Thyroid gland (tissue), 4 donors: ENCODE measurements at regions not wholly inside any gene's neighbourhood (a gene's known extent, or its start where the extent isn't known, plus 50 kb on each side); places are given as distances from the start of the nearest gene placed in this dataset.

Experiments used
- DNase-seq, 2 donors: peaks; one replicate each; pipeline ENCODE4 v3.0.0-alpha.2; 2019
- H3K27ac ChIP-seq, 3 donors: fragments of 200-600 bp; sonication (generic); 1 replicate in 2 of 3; 2 replicates in 1 of 3; pipeline ENCODE4 v1.5.1; 2016 to 2019; ENCODE audit warnings: mild to moderate bottlenecking in 1 of 3, moderate library complexity in 1 of 3
- H3K27me3 ChIP-seq: fragments of 200-600 bp; sonication (generic); one replicate; pipeline ENCODE4 v1.5.1; 2019
- H3K36me3 ChIP-seq, 2 donors: fragments of 200-600 bp; sonication (generic); one replicate each; pipeline ENCODE4 v1.5.1; 2016 to 2019
- H3K4me1 ChIP-seq, 2 donors: fragments of 200-600 bp; sonication (generic); one replicate each; pipeline ENCODE4 v1.5.1; 2017 to 2019
- H3K4me3 ChIP-seq, 3 donors: fragments of 200-600 bp; sonication (generic); replicated peaks in 1 of 3; 1 replicate in 2 of 3; 2 replicates in 1 of 3; pipeline ENCODE4 v1.5.1; 2016; ENCODE audit warnings: mild to moderate bottlenecking in 1 of 3
- H3K9me3 ChIP-seq: fragments of 200-600 bp; sonication (generic); one replicate; pipeline ENCODE4 v1.5.1; 2017
- CTCF ChIP-seq, 6 experiments: fragments of 200-600 bp in 3 of 6; fragments of 450-650 bp in 3 of 6; sonication (generic) in 3 of 6; IDR thresholded peaks; one replicate each; pipeline ENCODE4 v1.5.1; 2016 to 2019; ENCODE audit warnings: antibody characterized with exemption in 6 of 6, mild to moderate bottlenecking in 2 of 6, inconsistent platforms in 1 of 6, moderate library complexity in 1 of 6
- POLR2A ChIP-seq, 2 donors: fragments of 450-650 bp; IDR thresholded peaks; one replicate each; pipeline ENCODE4 v1.6.1; 2017; ENCODE audit warnings: antibody characterized with exemption in 2 of 2, mild to moderate bottlenecking in 2 of 2, moderate library complexity in 1 of 2
- WGBS, 2 donors: methylation state at CpG; one replicate each; pipeline ENCODE4 v1.1.5; 2017; 5-methylcytosine and 5-hydroxymethylcytosine counted together
- intact Hi-C: fragments of 100-400 bp; cut with DNase I; formaldehyde crosslinking; loops from one replicate; pipeline ENCODE4 v1.15.1; 2023

- no peak overlapping the region for H3K4me3 ChIP-seq
- no peaks in the 10 kb centered on the region for H3K4me1 ChIP-seq
- no peaks in the 10 kb centered on the region for H3K27me3 ChIP-seq
- H3K27ac ChIP-seq, result no peak overlapping the region
- no peaks in the 10 kb centered on the region for H3K9me3 ChIP-seq
- DNase-seq, result no peak
- TF ChIP-seq POLR2A (IDR thresholded peaks at IDR 0.05) (no peak), CTCF (IDR thresholded peaks at IDR 0.05) (no peak)
- intact Hi-C loops, result no loop called here
- no peaks in the 10 kb centered on the region for H3K36me3 ChIP-seq
Observed at GRCh38 chr3:151989621-151990020, 116.2 kb downstream of the SUCNR1 start.

DNA sequence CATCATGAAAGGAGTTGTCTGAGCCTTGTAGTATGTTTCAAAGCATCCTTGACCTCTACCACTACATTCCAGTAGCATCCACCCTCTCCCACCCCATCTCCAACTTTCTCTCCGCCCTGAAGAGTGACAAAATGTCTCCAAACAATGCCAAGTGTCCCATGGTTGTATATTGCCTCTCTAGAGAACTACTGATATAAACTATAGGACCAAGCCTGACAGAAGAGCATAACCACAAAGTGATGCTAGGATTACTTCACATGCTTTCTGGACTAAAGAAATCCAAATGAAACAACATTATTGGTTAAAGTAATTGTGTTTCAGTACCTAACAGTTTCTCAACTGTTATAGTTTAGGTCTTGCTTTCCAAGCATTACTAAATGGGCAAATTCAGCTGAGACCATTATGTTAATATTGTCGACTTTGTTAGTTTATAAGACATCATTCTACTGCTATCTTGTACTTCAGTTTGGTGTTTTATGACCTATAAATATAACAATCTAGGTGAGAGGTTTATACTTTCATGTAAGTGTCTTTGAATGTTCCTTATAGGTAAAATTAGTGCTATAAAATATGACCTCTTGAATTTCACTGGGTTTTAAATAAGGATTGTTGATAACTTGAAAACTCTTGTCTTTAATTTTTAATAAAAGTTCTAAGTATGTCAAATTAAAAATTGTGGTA is 117.4 kb downstream of the SUCNR1 start:
- Histone ChIP-seq H3K27me3 (no peaks in the 10 kb centered on the region), H3K4me3 (no peak overlapping the region), H3K36me3 (no peaks in the 10 kb centered on the region), H3K9me3 (no peaks in the 10 kb centered on the region), H3K4me1 (no peaks in the 10 kb centered on the region), H3K27ac (no peak overlapping the region)
- intact Hi-C loops, result no loop called here
- no peak for TF ChIP-seq POLR2A (IDR thresholded peaks at IDR 0.05)
- no peak for TF ChIP-seq CTCF (IDR thresholded peaks at IDR 0.05)
- 56 to 66% methylated on average over 2 of the region's 2 CpGs for whole genome bisulfite sequencing, 2 donors
- no peak for DNase-seq

GRCh38 chr3:151992326-151993041 is 119.0 kb downstream of the SUCNR1 start:
- Histone ChIP-seq H3K4me1 (no peaks in the 10 kb centered on the region), H3K36me3 (no peaks in the 10 kb centered on the region), H3K27me3 (no peaks in the 10 kb centered on the region), H3K9me3 (no peaks in the 10 kb centered on the region), H3K4me3 (no peak overlapping the region), H3K27ac (no peak overlapping the region)
- no peak for DNase-seq
- intact Hi-C loops, result no loop called here
- WGBS, 2 donors, result 88 to 90% methylated on average over 4 of the region's 4 CpGs
- TF ChIP-seq CTCF (IDR thresholded peaks at IDR 0.05) (no peak), POLR2A (IDR thresholded peaks at IDR 0.05) (no peak)

DNA sequence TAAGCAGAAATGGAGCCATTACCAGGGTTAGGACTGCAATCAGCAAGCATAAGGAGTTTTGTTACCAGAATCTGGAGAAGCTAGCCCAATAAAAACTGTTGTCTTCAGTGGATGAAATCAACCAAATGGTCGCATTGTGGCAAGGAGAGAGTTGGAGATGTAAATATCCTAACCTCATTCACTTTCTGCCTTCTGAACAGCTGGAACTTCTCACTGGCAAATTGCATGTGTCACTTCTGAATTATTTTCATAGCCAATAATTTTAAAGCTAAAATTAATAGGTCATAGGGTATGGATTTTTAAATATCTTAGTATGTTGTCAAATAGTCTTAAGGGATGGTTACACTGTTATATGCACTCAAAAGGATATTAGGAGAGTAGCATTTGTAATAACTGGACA is 121.6 kb downstream of the SUCNR1 start:
- WGBS, 2 donors, result 88 to 100% methylated on average over 1 of the region's 1 CpG
- no peaks in the 10 kb centered on the region for H3K27me3 ChIP-seq
- no peak for TF ChIP-seq CTCF (IDR thresholded peaks at IDR 0.05)
- TF ChIP-seq POLR2A (IDR thresholded peaks at IDR 0.05), result no peak
- H3K27ac ChIP-seq, result no peak overlapping the region
- intact Hi-C loops, result no loop called here
- no peaks in the 10 kb centered on the region for H3K4me1 ChIP-seq
- no peak for DNase-seq
- H3K36me3 ChIP-seq, result no peaks in the 10 kb centered on the region
- H3K9me3 ChIP-seq, result no peaks in the 10 kb centered on the region
- no peak overlapping the region for H3K4me3 ChIP-seq

DNA sequence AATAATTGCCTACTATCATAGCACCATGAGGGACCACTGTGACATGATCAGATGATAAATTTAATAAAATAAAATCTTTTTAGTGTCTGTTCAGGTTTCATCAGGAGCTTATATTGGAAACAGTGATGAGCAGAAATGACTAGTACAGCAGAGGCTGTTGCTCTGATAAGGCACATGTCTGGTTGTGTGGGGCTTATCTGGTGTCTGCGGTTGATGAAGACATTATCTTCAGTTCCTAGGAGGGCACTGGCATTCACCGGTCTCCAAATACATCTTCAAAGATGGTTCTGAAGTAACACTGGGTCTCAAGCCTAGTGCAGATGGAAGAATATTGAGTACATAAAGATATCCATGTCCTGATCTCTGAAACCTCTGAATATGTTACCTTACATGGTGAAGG is 125.3 kb downstream of the SUCNR1 start:
- H3K27me3 ChIP-seq, result no peaks in the 10 kb centered on the region
- intact Hi-C loops, result no loop called here
- no peaks in the 10 kb centered on the region for H3K4me1 ChIP-seq
- no peaks in the 10 kb centered on the region for H3K36me3 ChIP-seq
- H3K4me3 ChIP-seq, result no peak overlapping the region
- no peak overlapping the region for H3K27ac ChIP-seq
- no peak for DNase-seq
- WGBS, 2 donors, result 92 to 96% methylated on average over 2 of the region's 2 CpGs
- TF ChIP-seq POLR2A (IDR thresholded peaks at IDR 0.05) (no peak), CTCF (IDR thresholded peaks at IDR 0.05) (no peak)
- H3K9me3 ChIP-seq, result no peaks in the 10 kb centered on the region
